ENCODE measurements at regions not wholly inside any gene's neighbourhood (a gene's known extent, or its start where the extent isn't known, plus 50 kb on each side); places are given as distances from the start of the nearest gene placed in this dataset.

DNA sequence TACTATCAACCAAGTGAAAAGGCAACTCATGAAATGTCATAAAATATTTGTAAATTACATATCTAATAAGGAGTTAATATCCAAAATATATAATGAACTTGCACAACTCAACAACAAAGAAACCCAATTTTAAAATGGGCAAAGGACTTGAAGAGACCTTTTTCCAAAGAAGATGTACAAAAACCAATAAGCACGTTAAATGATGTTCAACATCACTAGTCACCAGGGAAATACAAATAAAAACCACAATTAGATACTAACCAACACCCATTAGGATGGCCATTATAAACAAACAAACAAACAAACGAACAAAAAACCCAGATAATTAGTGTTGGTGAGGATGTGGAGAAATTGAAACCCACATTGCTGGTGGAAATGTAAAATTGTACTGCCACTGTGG lies 92.3 kb upstream of the ARID2 start:
- H3K9ac ChIP-seq (replicated peaks; ENCODE audit: extremely low read depth, insufficient read depth, low read length) = no peak overlapping the region
- BruUV-seq (replicated peaks) = no TSS peak
- H3K79me2 ChIP-seq (ENCODE audit: control insufficient read depth, insufficient read depth, low read length) = no peaks in the 10 kb centered on the region
- H3K9me1 ChIP-seq (replicated peaks; ENCODE audit: control insufficient read depth, extremely low read depth, insufficient read depth, low read length) = no peaks in the 10 kb centered on the region
- CTCF ChIA-PET = interaction anchor here (1.0 to 1.3 kb wide), 3 partner anchors 36 to 93 kb away, joined by 3 to 11 read pairs (median 3); no protein-coding TSS in a partner anchor
- H3K27me3 ChIP-seq (ENCODE audit: control insufficient read depth in 2 of 2, insufficient read depth in 2 of 2, low read length in 2 of 2) = peaks cover 0 to 5% of the 10 kb centered on the region in 2 experiments
- intact Hi-C loops (cut with micrococcal nuclease) = loop anchor here (1.0 to 10.0 kb wide), 2 partner anchors 22 to 358 kb away; partner anchors contain the start of gene SCAF11
- FAIRE-seq (no peak), DNase-seq (ENCODE audit: low read depth, low spot score) (no peak)
- no peaks in the 10 kb centered on the region for H4K20me1 ChIP-seq (replicated peaks; ENCODE audit: control insufficient read depth, extremely low read depth, insufficient read depth, low read length)
- POLR2A ChIA-PET = no interaction called here
- H3K36me3 ChIP-seq (ENCODE audit: control insufficient read depth in 2 of 2, extremely low read depth in 1 of 2, insufficient read depth in 2 of 2, low read length in 2 of 2) = no peaks in the 10 kb centered on the region
- H3K4me3 ChIP-seq (replicated peaks in 1 of 3; ENCODE audit: insufficient read depth in 1 of 3, low read depth in 1 of 3, low read length in 3 of 3) = no peak overlapping the region
- no peaks in the 10 kb centered on the region for H3K9me3 ChIP-seq (replicated peaks; ENCODE audit: control insufficient read depth, insufficient read depth, low read length)
- H3K27ac ChIP-seq (ENCODE audit: insufficient read depth, low read depth, low read length) = peak overlapping the region; percentile 29
- H3K4me1 ChIP-seq (ENCODE audit: control insufficient read depth, extremely low read depth, insufficient read depth, low read length) = peaks cover 17% of the 10 kb centered on the region
- H3K4me2 ChIP-seq (ENCODE audit: insufficient read depth, low read length) = peak overlapping the region; percentile 26
- H2AFZ ChIP-seq (ENCODE audit: low read depth, low read length) = no peak overlapping the region
- dilution Hi-C loops (cut with MboI; ENCODE audit: extremely low pct_ligation_motif_present, low sequenced_read_pairs) = no loop called here
- TF ChIP-seq, protein P1, sequence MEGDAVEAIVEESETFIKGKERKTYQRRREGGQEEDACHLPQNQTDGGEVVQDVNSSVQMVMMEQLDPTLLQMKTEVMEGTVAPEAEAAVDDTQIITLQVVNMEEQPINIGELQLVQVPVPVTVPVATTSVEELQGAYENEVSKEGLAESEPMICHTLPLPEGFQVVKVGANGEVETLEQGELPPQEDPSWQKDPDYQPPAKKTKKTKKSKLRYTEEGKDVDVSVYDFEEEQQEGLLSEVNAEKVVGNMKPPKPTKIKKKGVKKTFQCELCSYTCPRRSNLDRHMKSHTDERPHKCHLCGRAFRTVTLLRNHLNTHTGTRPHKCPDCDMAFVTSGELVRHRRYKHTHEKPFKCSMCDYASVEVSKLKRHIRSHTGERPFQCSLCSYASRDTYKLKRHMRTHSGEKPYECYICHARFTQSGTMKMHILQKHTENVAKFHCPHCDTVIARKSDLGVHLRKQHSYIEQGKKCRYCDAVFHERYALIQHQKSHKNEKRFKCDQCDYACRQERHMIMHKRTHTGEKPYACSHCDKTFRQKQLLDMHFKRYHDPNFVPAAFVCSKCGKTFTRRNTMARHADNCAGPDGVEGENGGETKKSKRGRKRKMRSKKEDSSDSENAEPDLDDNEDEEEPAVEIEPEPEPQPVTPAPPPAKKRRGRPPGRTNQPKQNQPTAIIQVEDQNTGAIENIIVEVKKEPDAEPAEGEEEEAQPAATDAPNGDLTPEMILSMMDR (IDR thresholded peaks at IDR 0.05; ENCODE audit: extremely low read depth in 1 of 2, insufficient read depth in 1 of 2, low read depth in 1 of 2, low read length in 2 of 2) = no peak
- no peak for TF ChIP-seq GATA2 (IDR thresholded peaks at IDR 0.05; ENCODE audit: insufficient read depth, insufficient read length, low read depth, low read length)
- no peak for TF ChIP-seq FOS (IDR thresholded peaks at IDR 0.05; ENCODE audit: borderline replicate concordance, insufficient read depth, low read length)
- TF ChIP-seq MAX (IDR thresholded peaks at IDR 0.05; ENCODE audit: insufficient read depth, insufficient read length) = no peak
- TF ChIP-seq JUN (IDR thresholded peaks at IDR 0.05; ENCODE audit: borderline replicate concordance, insufficient read depth, insufficient read length, low read depth) = no peak
- TF ChIP-seq POLR2AphosphoS5 (IDR thresholded peaks at IDR 0.05; ENCODE audit: insufficient read depth, low read depth, low read length) = no peak
- TF ChIP-seq POLR2A (IDR thresholded peaks at IDR 0.05; ENCODE audit: low read depth, low read length) = no peak
- no peak for TF ChIP-seq MYC (IDR thresholded peaks at IDR 0.05; ENCODE audit: low read depth, low read length)
- TF ChIP-seq EZH2 (IDR thresholded peaks at IDR 0.05; ENCODE audit: borderline replicate concordance, low read depth, low read length, severe bottlenecking) = no peak

Measured in endothelial cell of umbilical vein (primary cell).